Kidney epithelial cell (primary cell): ENCODE measurements at regions not wholly inside any gene's neighbourhood (a gene's known extent, or its start where the extent isn't known, plus 50 kb on each side); places are given as distances from the start of the nearest gene placed in this dataset.

Source experiments
- DNase-seq: peaks from one replicate; pipeline ENCODE4 v3.0.0-alpha.2; 2010; ENCODE audit warnings: low read depth
- H3K27me3 ChIP-seq: 2 replicates; pipeline ENCODE4 v1.6.0; 2011; ENCODE audit warnings: low read length; ENCODE audit not compliant: control insufficient read depth, insufficient read depth
- H3K36me3 ChIP-seq: 2 replicates; pipeline ENCODE4 v1.5.1; 2011; ENCODE audit warnings: low read length; ENCODE audit not compliant: control insufficient read depth, insufficient read depth
- H3K4me3 ChIP-seq: 2 replicates; pipeline ENCODE4 v1.5.1; 2011; ENCODE audit warnings: low read depth, mild to moderate bottlenecking, control low read depth, low read length
- CTCF ChIP-seq: IDR thresholded peaks from 2 replicates; pipeline ENCODE4 v1.5.1; 2011; ENCODE audit warnings: mild to moderate bottlenecking, moderate library complexity, low read length, control low read depth, inconsistent platforms; ENCODE audit not compliant: insufficient read depth, poor library complexity, severe bottlenecking

DNA sequence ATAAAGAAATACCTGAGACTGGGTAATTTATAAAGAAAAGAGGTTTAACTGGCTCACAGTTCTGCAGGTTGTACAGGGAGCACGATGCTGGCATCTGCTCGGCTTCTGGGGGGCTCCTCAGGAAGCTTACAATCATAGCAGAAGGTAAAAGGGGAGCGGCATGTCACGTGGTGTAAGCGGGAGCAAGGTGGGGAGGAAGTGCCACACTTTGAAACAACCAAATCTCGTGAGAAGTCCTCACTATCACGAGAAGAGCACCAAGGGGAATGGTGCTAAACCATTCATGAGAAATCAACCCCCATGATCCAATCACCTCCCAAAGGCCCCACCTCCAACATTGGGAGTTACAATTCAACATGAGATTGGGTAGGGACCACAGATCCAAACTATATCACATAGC lies 67.7 kb downstream of the AKR1B1 start:
- no peak for TF ChIP-seq CTCF

DNA sequence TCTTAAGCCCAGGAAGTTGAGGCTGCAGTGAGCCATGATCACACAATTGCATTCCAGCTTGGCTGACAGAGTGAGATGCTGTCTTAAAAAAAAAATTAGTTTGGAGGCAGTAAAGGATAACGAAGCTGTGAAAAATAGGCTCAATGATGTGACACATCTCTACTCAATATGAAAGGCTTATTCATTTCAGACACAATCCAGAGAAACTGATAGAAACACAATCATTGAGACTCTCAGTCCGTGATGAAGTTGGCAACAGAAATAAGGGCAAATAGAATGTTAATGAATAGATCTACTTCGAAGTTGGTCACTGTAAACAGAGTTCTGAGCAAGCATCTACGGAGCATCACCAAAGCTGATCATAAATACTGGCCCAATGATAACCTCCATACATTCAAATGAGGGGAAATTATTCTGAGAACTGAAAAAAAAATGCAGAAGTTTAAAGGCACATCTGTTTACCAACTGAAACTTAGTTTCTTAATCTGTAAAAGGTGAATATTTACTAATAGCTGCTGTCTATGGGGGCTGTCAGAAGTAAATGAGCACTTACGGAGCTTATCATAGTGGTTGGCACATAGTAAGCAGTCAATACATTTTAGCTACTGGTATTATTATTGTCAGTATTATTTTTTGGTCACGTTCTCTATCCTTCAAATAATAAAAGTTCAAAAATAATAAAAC lies 70.4 kb downstream of the AKR1B1 start:
- DNase-seq: no peak
- no peaks in the 10 kb centered on the region for H3K27me3 ChIP-seq
- H3K36me3 ChIP-seq: no peaks in the 10 kb centered on the region
- no peak overlapping the region for H3K4me3 ChIP-seq
- TF ChIP-seq CTCF: no peak

More for the DNA sequence above, 67.7 kb downstream of the AKR1B1 start:
- Histone ChIP-seq H3K4me3 (no peak overlapping the region), H3K36me3 (no peaks in the 10 kb centered on the region), H3K27me3 (no peaks in the 10 kb centered on the region)
- DNase-seq: no peak

DNA sequence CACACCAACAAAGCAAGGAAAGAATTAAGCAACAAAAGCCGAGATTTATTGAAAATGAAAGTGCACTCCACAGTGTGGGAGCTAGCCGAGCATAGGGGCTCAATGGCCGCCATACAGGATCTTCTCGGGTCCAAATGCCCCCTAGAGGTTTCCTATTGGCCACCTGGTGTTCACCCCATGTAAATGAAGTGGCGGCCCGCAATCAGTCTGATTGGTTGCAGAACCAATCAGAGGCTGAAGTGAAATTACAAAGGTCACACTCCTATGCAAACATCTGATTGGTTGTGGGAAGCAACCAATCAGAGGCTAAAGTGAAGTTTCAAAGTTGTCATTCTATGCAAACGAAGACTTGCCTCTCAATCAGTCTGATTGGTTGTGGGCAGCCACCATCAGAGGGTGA lies 61.8 kb upstream of the SLC35B4 start:
- TF ChIP-seq CTCF: no peak
- Histone ChIP-seq H3K27me3 (no peaks in the 10 kb centered on the region), H3K36me3 (no peaks in the 10 kb centered on the region)

DNA sequence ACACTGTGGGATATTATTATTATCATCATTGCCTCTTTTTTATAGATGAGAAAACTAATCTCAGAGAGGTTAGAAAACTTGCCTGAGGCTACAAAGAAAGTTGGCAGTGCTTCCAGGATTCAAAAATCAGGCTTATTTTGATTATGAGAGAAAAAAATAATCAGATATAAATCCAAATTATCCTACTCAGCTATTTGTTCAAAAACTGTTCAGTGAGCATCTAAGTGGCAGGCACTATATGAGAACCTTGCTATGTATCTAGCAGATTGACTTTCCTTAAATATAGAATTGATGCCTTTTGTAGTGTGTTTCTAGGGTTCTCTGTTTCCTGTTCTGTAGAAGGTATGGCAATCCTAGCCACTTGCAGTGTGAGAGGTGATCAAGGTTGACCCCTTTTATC lies 60.0 kb upstream of the SLC35B4 start:
- no peak for TF ChIP-seq CTCF
- H3K4me3 ChIP-seq: no peak overlapping the region
- no peaks in the 10 kb centered on the region for H3K36me3 ChIP-seq
- H3K27me3 ChIP-seq: no peaks in the 10 kb centered on the region
- no peak for DNase-seq

More for the DNA sequence above, 61.8 kb upstream of the SLC35B4 start:
- no peak for DNase-seq
- H3K4me3 ChIP-seq: no peak overlapping the region

DNA sequence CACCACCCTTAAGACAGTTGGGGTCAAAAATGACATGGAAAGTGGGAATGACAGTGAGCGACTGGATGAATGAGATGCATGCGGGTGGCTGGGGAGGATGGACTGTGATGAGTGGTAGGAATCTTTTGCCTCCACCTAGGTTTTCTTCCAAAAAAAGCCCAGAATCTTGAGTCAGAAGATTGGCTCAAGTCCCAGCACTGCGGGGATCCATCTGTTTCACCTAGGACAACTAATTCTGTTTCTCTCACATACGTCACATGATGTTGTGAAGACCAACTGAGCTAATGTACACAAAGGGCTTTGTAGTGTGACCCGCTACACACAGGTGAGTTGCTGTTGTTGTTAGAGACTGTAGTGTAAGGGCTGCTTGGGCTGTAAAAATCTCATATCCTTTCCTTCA lies 58.5 kb upstream of the SLC35B4 start:
- DNase-seq: no peak
- no peak for TF ChIP-seq CTCF
- Histone ChIP-seq H3K27me3 (no peaks in the 10 kb centered on the region), H3K4me3 (no peak overlapping the region), H3K36me3 (no peaks in the 10 kb centered on the region)

GRCh38 chr7:134374791-134375190 lies 58.1 kb upstream of the SLC35B4 start:
- no peaks in the 10 kb centered on the region for H3K36me3 ChIP-seq
- H3K4me3 ChIP-seq: no peak overlapping the region
- no peak for DNase-seq
- no peak for TF ChIP-seq CTCF
- H3K27me3 ChIP-seq: no peaks in the 10 kb centered on the region
